GM12878 (cell line): ENCODE measurements at regions not wholly inside any gene's neighbourhood (a gene's known extent, or its start where the extent isn't known, plus 50 kb on each side); places are given as distances from the start of the nearest gene placed in this dataset.

Experiments used
- ASH2L ChIP-seq: fragments of 300-600, 200-600 bp; sonication (generic); IDR thresholded peaks from 2 replicates; pipeline ENCODE4 v1.6.1; 2017; ENCODE audit warnings: low read depth, mild to moderate bottlenecking, borderline replicate concordance
- BMI1 ChIP-seq: fragments of 450-650 bp; IDR thresholded peaks from 2 replicates; pipeline ENCODE4 v1.6.1; 2016; ENCODE audit warnings: mild to moderate bottlenecking, moderate library complexity, borderline replicate concordance
- CREB1 ChIP-seq: IDR thresholded peaks from 2 replicates; pipeline ENCODE4 v1.6.1; 2012; ENCODE audit warnings: low read depth, mild to moderate bottlenecking, inconsistent platforms
- E2F4 ChIP-seq: IDR thresholded peaks from 2 replicates; pipeline ENCODE4 v1.6.1; 2012; ENCODE audit warnings: low read depth, low read length, improper control_type of control experiment
- ETV6 ChIP-seq, 2 experiments: fragments of 450-650 bp in 1 of 2; IDR thresholded peaks in 1 of 2; conservative IDR thresholded peaks in 1 of 2; 2 replicates each; pipeline ENCODE4 v1.6.1; 2014; ENCODE audit warnings: antibody characterized with exemption in 1 of 2, borderline replicate concordance in 1 of 2, low read depth in 1 of 2, mild to moderate bottlenecking in 1 of 2, moderate library complexity in 1 of 2
- IKZF1 ChIP-seq: fragments of 450-650 bp; conservative IDR thresholded peaks from 2 replicates; pipeline ENCODE4 v1.6.1; 2017; ENCODE audit warnings: antibody characterized with exemption, mild to moderate bottlenecking
- MEF2A ChIP-seq: IDR thresholded peaks from 2 replicates; pipeline ENCODE4 v1.6.1; 2011; ENCODE audit warnings: low read depth, mild to moderate bottlenecking, low read length, moderate library complexity; ENCODE audit not compliant: insufficient read depth
- SMAD5 ChIP-seq: IDR thresholded peaks from 2 replicates; pipeline ENCODE4 v1.6.1; 2016; ENCODE audit warnings: antibody characterized with exemption, low read depth
- SPI1 ChIP-seq: IDR thresholded peaks from 2 replicates; pipeline ENCODE4 v1.6.1; 2011; ENCODE audit warnings: low read depth, mild to moderate bottlenecking, low read length, moderate library complexity, borderline replicate concordance; ENCODE audit not compliant: insufficient read depth
- SREBF1 ChIP-seq: IDR thresholded peaks from 2 replicates; pipeline ENCODE4 v1.6.1; 2012; ENCODE audit warnings: mild to moderate bottlenecking, low read length
- WRNIP1 ChIP-seq: IDR thresholded peaks from 2 replicates; pipeline ENCODE4 v1.6.1; 2011; ENCODE audit warnings: low read depth, low read length, improper control_type of control experiment, borderline replicate concordance
- YBX1 ChIP-seq: fragments of 450-650 bp; IDR thresholded peaks from 2 replicates; pipeline ENCODE4 v1.6.1; 2016; ENCODE audit warnings: antibody characterized with exemption
- ZNF217 ChIP-seq: fragments of 450-650 bp; IDR thresholded peaks from 2 replicates; pipeline ENCODE4 v1.6.1; 2017; ENCODE audit warnings: antibody characterized with exemption, mild to moderate bottlenecking
- TF ChIP-seq, protein P1 (sequence below): fragments of 150-350 bp; IDR thresholded peaks from 2 replicates; pipeline ENCODE4 v1.6.1; 2016; ENCODE audit warnings: low read depth, low read length

DNA sequence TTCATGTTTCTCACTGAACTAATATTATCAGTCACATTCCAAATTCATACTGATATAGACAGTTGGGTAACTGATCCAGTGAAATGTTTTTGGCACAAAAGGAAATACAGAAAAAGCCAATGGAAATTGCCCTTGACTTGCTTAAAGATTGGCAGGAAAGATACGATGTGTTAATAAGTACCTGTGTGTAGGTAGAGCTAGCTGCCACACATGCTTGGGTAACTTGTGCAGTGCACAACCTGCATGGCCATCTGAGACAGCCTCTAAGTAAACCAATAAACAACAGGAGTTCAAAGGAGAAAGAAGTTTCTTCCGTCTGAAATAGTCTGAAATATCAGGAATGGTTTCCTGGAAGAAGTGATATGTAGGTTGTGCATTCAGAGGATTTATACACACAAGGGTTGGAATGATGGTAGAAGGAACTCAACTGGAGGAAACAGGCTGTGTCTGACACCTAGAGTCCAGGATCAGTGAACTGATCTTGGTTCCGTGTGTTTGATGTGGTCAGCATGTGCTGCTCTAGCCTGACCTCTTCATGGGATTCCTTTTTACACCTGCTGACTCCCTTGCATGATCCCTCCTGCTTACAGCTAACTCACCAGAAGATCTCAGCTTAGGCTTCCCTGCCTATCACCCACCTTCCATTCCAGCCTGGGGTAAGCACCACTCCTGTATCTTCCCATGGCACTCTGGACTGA is 81.4 kb upstream of the KRR1 start (continued):
- TF ChIP-seq, protein P1, sequence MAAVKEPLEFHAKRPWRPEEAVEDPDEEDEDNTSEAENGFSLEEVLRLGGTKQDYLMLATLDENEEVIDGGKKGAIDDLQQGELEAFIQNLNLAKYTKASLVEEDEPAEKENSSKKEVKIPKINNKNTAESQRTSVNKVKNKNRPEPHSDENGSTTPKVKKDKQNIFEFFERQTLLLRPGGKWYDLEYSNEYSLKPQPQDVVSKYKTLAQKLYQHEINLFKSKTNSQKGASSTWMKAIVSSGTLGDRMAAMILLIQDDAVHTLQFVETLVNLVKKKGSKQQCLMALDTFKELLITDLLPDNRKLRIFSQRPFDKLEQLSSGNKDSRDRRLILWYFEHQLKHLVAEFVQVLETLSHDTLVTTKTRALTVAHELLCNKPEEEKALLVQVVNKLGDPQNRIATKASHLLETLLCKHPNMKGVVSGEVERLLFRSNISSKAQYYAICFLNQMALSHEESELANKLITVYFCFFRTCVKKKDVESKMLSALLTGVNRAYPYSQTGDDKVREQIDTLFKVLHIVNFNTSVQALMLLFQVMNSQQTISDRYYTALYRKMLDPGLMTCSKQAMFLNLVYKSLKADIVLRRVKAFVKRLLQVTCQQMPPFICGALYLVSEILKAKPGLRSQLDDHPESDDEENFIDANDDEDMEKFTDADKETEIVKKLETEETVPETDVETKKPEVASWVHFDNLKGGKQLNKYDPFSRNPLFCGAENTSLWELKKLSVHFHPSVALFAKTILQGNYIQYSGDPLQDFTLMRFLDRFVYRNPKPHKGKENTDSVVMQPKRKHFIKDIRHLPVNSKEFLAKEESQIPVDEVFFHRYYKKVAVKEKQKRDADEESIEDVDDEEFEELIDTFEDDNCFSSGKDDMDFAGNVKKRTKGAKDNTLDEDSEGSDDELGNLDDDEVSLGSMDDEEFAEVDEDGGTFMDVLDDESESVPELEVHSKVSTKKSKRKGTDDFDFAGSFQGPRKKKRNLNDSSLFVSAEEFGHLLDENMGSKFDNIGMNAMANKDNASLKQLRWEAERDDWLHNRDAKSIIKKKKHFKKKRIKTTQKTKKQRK = no peak
- TF ChIP-seq YBX1 (no peak), MEF2A (no peak), WRNIP1 (no peak), SREBF1 (no peak), SPI1 (no peak), ZNF217 (no peak), ETV6 (conservative IDR thresholded peaks at IDR 0.05 in 1 of 2, IDR thresholded peaks at IDR 0.05 in 1 of 2; ENCODE audit: borderline replicate concordance in 1 of 2, low read depth in 1 of 2) (no peak), CREB1 (no peak), E2F4 (no peak), IKZF1 (no peak), ASH2L (no peak), BMI1 (no peak), SMAD5 (no peak)
- TF ChIP-seq, all 136 proteins: peak for 0
